Lung (tissue), 11 donors: ENCODE measurements at regions not wholly inside any gene's neighbourhood (a gene's known extent, or its start where the extent isn't known, plus 50 kb on each side); places are given as distances from the start of the nearest gene placed in this dataset.

Experiments
- ATAC-seq: fragments of 200-7000 bp; cut with Tn5 transposase; one replicate; pipeline ENCODE4 v1.9.1; 2020; ENCODE audit warnings: moderate number of reproducible peaks; ENCODE audit not compliant: insufficient read depth, low FRiP score
- DNase-seq, 3 donors: peaks; one replicate each; pipeline ENCODE4 v3.0.0-alpha.2; 2013 to 2017
- H3K27ac ChIP-seq, 2 donors: one replicate each; pipeline ENCODE4 v1.5.1; 2013; ENCODE audit warnings: mild to moderate bottlenecking in 2 of 2, moderate library complexity in 2 of 2, control low read depth in 1 of 2, inconsistent platforms in 1 of 2, low read depth in 1 of 2, low read length in 1 of 2
- H3K27me3 ChIP-seq, 3 donors: one replicate each; pipeline ENCODE4 v1.5.1; 2013; ENCODE audit warnings: low read length in 2 of 3; ENCODE audit not compliant: control insufficient read depth in 3 of 3, insufficient read depth in 3 of 3
- H3K36me3 ChIP-seq, 4 donors: one replicate each; pipeline ENCODE4 v1.5.1; 2013; ENCODE audit warnings: low read length in 4 of 4, mild to moderate bottlenecking in 1 of 4, moderate library complexity in 1 of 4; ENCODE audit not compliant: control insufficient read depth in 4 of 4, insufficient read depth in 4 of 4
- H3K4me1 ChIP-seq, 5 donors: one replicate each; pipeline ENCODE4 v1.5.1; 2013; ENCODE audit warnings: low read length in 5 of 5, mild to moderate bottlenecking in 2 of 5, moderate library complexity in 1 of 5; ENCODE audit not compliant: control insufficient read depth in 5 of 5, insufficient read depth in 5 of 5
- H3K4me3 ChIP-seq: one replicate; pipeline ENCODE4 v1.5.1; 2013; ENCODE audit warnings: mild to moderate bottlenecking, control low read depth, moderate library complexity
- H3K9ac ChIP-seq, 2 donors: one replicate each; pipeline ENCODE4 v1.5.1; 2013; ENCODE audit warnings: low read length in 2 of 2, control low read depth in 1 of 2; ENCODE audit not compliant: insufficient read depth in 1 of 2
- H3K9me3 ChIP-seq, 4 donors: one replicate each; pipeline ENCODE4 v1.5.1; 2013; ENCODE audit warnings: low read length in 3 of 4, mild to moderate bottlenecking in 1 of 4, moderate library complexity in 1 of 4; ENCODE audit not compliant: control insufficient read depth in 4 of 4, insufficient read depth in 3 of 4
- CTCF ChIP-seq: IDR thresholded peaks from 2 replicates; pipeline ENCODE4 v1.5.1; 2012; ENCODE audit warnings: mild to moderate bottlenecking; ENCODE audit errors: control extremely low read depth, extremely low read depth
- WGBS, 2 donors: extraction: QIAGEN DNeasy Blood & Tissue Kit; methylation state at CpG; one replicate each; pipeline ENCODE4 v1.1.7; 2013; 5-methylcytosine and 5-hydroxymethylcytosine counted together
- donor health status: control.
- donor health status: control.
- donor health status: Bipolar disorder and iron deficiency.
- donor health status: healthy.
- donor health status: DM: yes; HTN: yes; CAD: no.

GRCh38 chr2:120410487-120410886 lies 64.6 kb downstream of the INHBB start:
- Histone ChIP-seq H3K27ac (no peak overlapping the region), H3K4me1 (no peaks in the 10 kb centered on the region), H3K36me3 (no peaks in the 10 kb centered on the region), H3K4me3 (no peak overlapping the region), H3K27me3 (no peaks in the 10 kb centered on the region), H3K9me3 (peaks cover 0 to 4% (median 2%) of the 10 kb centered on the region in 4 donors), H3K9ac (no peak overlapping the region)
- ATAC-seq (no peak), DNase-seq (no peak)
- TF ChIP-seq CTCF, result no peak
- WGBS, 2 donors, result 77 to 86% methylated on average over 3 of the region's 3 CpGs

GRCh38 chr2:120415060-120415459 lies 69.1 kb downstream of the INHBB start:
- no peak overlapping the region for H3K9ac ChIP-seq
- peaks cover 0 to under 1% (median 0%) of the 10 kb centered on the region in 4 donors for H3K9me3 ChIP-seq
- peaks cover 0 to 5% (median 0%) of the 10 kb centered on the region in 3 donors for H3K27me3 ChIP-seq
- TF ChIP-seq CTCF, result no peak
- ATAC-seq (no peak), DNase-seq (no peak)
- no peaks in the 10 kb centered on the region for H3K36me3 ChIP-seq
- H3K4me3 ChIP-seq, result no peak overlapping the region
- no peak overlapping the region for H3K27ac ChIP-seq
- WGBS, 2 donors, result 90 to 91% methylated on average over 1 of the region's 1 CpG
- no peaks in the 10 kb centered on the region for H3K4me1 ChIP-seq

GRCh38 chr2:120415728-120416509 lies 70.0 kb downstream of the INHBB start:
- ATAC-seq, result no peak

More at GRCh38 chr2:120415728-120416509, 70.0 kb downstream of the INHBB start:
- TF ChIP-seq CTCF, result no peak
- H3K4me3 ChIP-seq, result no peak overlapping the region
- no peaks in the 10 kb centered on the region for H3K9me3 ChIP-seq
- 93 to 97% methylated on average over 13 of the region's 13 CpGs for WGBS, 2 donors
- H3K9ac ChIP-seq, result no peak overlapping the region
- no peaks in the 10 kb centered on the region for H3K4me1 ChIP-seq
- no peak overlapping the region for H3K27ac ChIP-seq
- no peak for DNase-seq
- no peaks in the 10 kb centered on the region for H3K36me3 ChIP-seq
- peaks cover 0 to 8% (median 2%) of the 10 kb centered on the region in 3 donors for H3K27me3 ChIP-seq
